ENCODE measurements at regions not wholly inside any gene's neighbourhood (a gene's known extent, or its start where the extent isn't known, plus 50 kb on each side); places are given as distances from the start of the nearest gene placed in this dataset.

DNA sequence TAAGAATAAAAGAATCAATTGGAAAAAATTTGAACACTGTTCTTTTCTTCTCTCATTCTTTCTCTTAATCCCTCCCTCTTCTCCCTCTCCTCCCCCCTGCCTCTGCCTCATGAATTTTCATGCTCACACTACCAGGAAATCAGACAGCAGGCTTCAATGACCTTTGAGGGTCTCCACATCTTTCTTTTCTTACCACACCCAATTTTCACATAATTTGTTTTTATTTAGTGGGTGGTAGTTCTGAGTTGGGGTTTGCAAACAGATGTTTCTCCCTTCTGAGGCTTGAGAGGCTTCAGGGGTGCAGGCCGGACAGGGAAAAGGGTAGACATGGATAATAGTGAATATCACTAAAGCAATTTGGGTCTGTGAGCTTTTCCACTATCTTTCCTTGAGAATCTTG lies 95.5 kb downstream of the SPATA19 start:
- Histone ChIP-seq H3K9me3 (ENCODE audit: control insufficient read depth, low read length) (no peaks in the 10 kb centered on the region), H3K27ac (ENCODE audit: low read depth in 1 of 2, low read length in 2 of 2) (no peak overlapping the region), H3K4me3 (ENCODE audit: low read length in 2 of 2) (no peak overlapping the region), H3K27me3 (ENCODE audit: control insufficient read depth in 1 of 2, insufficient read depth in 2 of 2, low read length in 1 of 2) (no peaks in the 10 kb centered on the region), H3K36me3 (ENCODE audit: control insufficient read depth in 1 of 2, insufficient read depth in 2 of 2, low read length in 1 of 2) (no peaks in the 10 kb centered on the region), H3K4me1 (ENCODE audit: control insufficient read depth in 1 of 2, insufficient read depth in 2 of 2, low read length in 2 of 2) (no peaks in the 10 kb centered on the region)
- 78 to 81% methylated on average over 1 of the region's 1 CpG for WGBS, 2 donors
- DNase-seq (no peak), ATAC-seq (ENCODE audit: low FRiP score) (no peak)
- intact Hi-C loops (cut with DNase I), result no loop called here

DNA sequence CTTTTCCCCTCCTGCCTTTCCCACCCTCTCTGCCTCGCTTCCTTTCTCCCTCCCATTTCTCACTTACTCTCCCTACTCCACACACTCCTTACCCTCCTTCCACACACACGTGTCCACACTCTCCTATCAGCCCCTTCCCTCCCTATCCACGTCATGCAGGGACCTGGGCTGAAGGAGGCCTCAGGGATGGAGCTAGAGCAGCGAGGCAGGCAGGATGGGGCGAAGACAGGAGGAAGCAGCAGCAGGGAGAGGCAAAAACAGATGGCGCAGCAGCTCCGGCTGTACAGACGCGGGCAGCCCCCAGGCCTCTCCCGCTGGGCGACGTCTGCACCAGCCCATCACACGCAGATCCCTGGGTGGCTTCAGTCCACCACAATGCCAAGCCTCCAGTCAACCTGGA lies 97.9 kb downstream of the SPATA19 start:
- 78 to 81% methylated on average over 13 of the region's 13 CpGs for WGBS, 2 donors
- DNase-seq, result no peak
- ATAC-seq (ENCODE audit: low FRiP score), result no peak
- intact Hi-C loops (cut with DNase I), result no loop called here
- H3K4me3 ChIP-seq (ENCODE audit: low read length in 2 of 2), result no peak overlapping the region
- H3K9me3 ChIP-seq (ENCODE audit: control insufficient read depth, low read length), result no peaks in the 10 kb centered on the region
- no peaks in the 10 kb centered on the region for H3K4me1 ChIP-seq (ENCODE audit: control insufficient read depth in 1 of 2, insufficient read depth in 2 of 2, low read length in 2 of 2)
- no peaks in the 10 kb centered on the region for H3K36me3 ChIP-seq (ENCODE audit: control insufficient read depth in 1 of 2, insufficient read depth in 2 of 2, low read length in 1 of 2)
- H3K27me3 ChIP-seq (ENCODE audit: control insufficient read depth in 1 of 2, insufficient read depth in 2 of 2, low read length in 1 of 2), result no peaks in the 10 kb centered on the region
- no peak overlapping the region for H3K27ac ChIP-seq (ENCODE audit: low read depth in 1 of 2, low read length in 2 of 2)

DNA sequence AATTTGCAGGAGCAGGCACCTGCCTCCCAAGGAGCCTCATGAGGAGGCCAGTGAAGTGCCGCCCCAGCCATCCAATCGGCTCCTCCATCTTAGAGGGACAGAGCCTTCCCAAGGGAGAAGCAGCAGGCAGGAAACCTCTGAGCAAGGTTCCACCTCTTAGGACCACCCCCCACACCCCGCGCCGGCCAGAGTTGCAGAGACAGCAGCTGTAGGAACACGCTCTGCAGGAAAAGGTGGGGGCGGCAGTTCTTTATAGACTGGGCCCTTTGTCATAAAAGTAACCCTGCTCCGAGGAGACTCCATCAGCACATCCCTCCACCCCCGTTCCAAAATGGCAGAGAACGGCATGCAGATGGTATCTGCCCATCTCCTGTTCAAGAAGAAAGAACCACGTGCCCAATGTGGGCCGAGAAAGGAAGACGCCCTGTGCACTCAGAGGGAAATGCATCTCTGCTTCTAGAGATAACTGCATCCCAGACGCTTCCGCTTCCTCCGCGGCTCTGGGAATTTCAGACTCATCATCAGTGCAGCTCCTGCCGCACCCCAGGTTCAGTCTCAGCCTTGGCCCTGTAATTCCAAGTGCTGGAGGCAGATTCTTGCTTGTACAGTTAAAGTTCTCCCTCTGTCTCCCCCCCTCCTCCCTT lies 98.5 kb downstream of the SPATA19 start:
- DNase-seq (no peak), ATAC-seq (ENCODE audit: low FRiP score) (no peak)
- no peaks in the 10 kb centered on the region for H3K27me3 ChIP-seq (ENCODE audit: control insufficient read depth in 1 of 2, insufficient read depth in 2 of 2, low read length in 1 of 2)
- H3K36me3 ChIP-seq (ENCODE audit: control insufficient read depth in 1 of 2, insufficient read depth in 2 of 2, low read length in 1 of 2), result no peaks in the 10 kb centered on the region
- no peaks in the 10 kb centered on the region for H3K4me1 ChIP-seq (ENCODE audit: control insufficient read depth in 1 of 2, insufficient read depth in 2 of 2, low read length in 2 of 2)
- intact Hi-C loops (cut with DNase I), result no loop called here
- H3K27ac ChIP-seq (ENCODE audit: low read depth in 1 of 2, low read length in 2 of 2), result no peak overlapping the region
- H3K9me3 ChIP-seq (ENCODE audit: control insufficient read depth, low read length), result no peaks in the 10 kb centered on the region
- WGBS, 2 donors, result 75 to 77% methylated on average over 18 of the region's 18 CpGs
- no peak overlapping the region for H3K4me3 ChIP-seq (ENCODE audit: low read length in 2 of 2)

DNA sequence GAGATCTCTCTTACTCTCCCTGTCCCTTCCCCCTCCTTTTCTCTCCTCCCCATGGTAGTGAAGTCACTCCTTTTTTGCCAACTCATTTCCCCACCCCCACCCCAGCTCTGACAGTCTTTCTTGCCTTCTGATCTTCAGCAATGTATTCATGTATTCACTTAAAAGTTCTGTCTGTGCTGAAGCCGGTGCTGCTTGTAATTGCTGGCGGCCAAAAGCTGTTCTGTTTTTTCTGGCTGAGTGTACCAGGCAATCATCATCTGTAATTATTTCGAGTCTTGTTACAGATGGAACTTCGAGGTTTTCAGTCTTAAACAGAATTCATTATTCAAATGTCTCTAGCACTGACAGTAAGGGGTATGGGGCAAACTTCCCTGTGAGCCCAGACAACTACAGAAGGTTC lies 99.5 kb downstream of the SPATA19 start:
- no peaks in the 10 kb centered on the region for H3K4me1 ChIP-seq (ENCODE audit: control insufficient read depth in 1 of 2, insufficient read depth in 2 of 2, low read length in 2 of 2)
- no peaks in the 10 kb centered on the region for H3K36me3 ChIP-seq (ENCODE audit: control insufficient read depth in 1 of 2, insufficient read depth in 2 of 2, low read length in 1 of 2)
- intact Hi-C loops (cut with DNase I), result no loop called here
- ATAC-seq (ENCODE audit: low FRiP score), result no peak
- H3K27ac ChIP-seq (ENCODE audit: low read depth in 1 of 2, low read length in 2 of 2), result no peak overlapping the region
- H3K4me3 ChIP-seq (ENCODE audit: low read length in 2 of 2), result no peak overlapping the region
- 10 to 11% methylated on average over 4 of the region's 4 CpGs for WGBS, 2 donors
- no peaks in the 10 kb centered on the region for H3K27me3 ChIP-seq (ENCODE audit: control insufficient read depth in 1 of 2, insufficient read depth in 2 of 2, low read length in 1 of 2)
- H3K9me3 ChIP-seq (ENCODE audit: control insufficient read depth, low read length), result no peaks in the 10 kb centered on the region
- DNase-seq, result no peak

GRCh38 chr11:133742353-133742752 lies 103.0 kb downstream of the SPATA19 start:
- 81 to 83% methylated on average over 3 of the region's 3 CpGs for WGBS, 2 donors

GRCh38 chr11:133740963-133741362 lies 104.3 kb downstream of the SPATA19 start:
- intact Hi-C loops (cut with DNase I), result no loop called here
- 74% methylated on average over 12 of the region's 12 CpGs for WGBS, 2 donors
- no peaks in the 10 kb centered on the region for H3K27me3 ChIP-seq (ENCODE audit: control insufficient read depth in 1 of 2, insufficient read depth in 2 of 2, low read length in 1 of 2)

More at GRCh38 chr11:133742353-133742752, 103.0 kb downstream of the SPATA19 start:
- H3K4me3 ChIP-seq (ENCODE audit: low read length in 2 of 2), result no peak overlapping the region
- H3K36me3 ChIP-seq (ENCODE audit: control insufficient read depth in 1 of 2, insufficient read depth in 2 of 2, low read length in 1 of 2), result no peaks in the 10 kb centered on the region
- no peaks in the 10 kb centered on the region for H3K27me3 ChIP-seq (ENCODE audit: control insufficient read depth in 1 of 2, insufficient read depth in 2 of 2, low read length in 1 of 2)
- no peak for ATAC-seq (ENCODE audit: low FRiP score)
- no peaks in the 10 kb centered on the region for H3K4me1 ChIP-seq (ENCODE audit: control insufficient read depth in 1 of 2, insufficient read depth in 2 of 2, low read length in 2 of 2)
- H3K27ac ChIP-seq (ENCODE audit: low read depth in 1 of 2, low read length in 2 of 2), result no peak overlapping the region
- intact Hi-C loops (cut with DNase I), result no loop called here
- DNase-seq, result no peak
- no peaks in the 10 kb centered on the region for H3K9me3 ChIP-seq (ENCODE audit: control insufficient read depth, low read length)

GRCh38 chr11:133739481-133739880 lies 105.8 kb downstream of the SPATA19 start:
- Histone ChIP-seq H3K9me3 (ENCODE audit: control insufficient read depth, low read length) (peaks cover 3% of the 10 kb centered on the region), H3K4me3 (ENCODE audit: low read length in 2 of 2) (no peak overlapping the region), H3K27ac (ENCODE audit: low read depth in 1 of 2, low read length in 2 of 2) (no peak overlapping the region), H3K27me3 (ENCODE audit: control insufficient read depth in 1 of 2, insufficient read depth in 2 of 2, low read length in 1 of 2) (no peaks in the 10 kb centered on the region), H3K36me3 (ENCODE audit: control insufficient read depth in 1 of 2, insufficient read depth in 2 of 2, low read length in 1 of 2) (no peaks in the 10 kb centered on the region), H3K4me1 (ENCODE audit: control insufficient read depth in 1 of 2, insufficient read depth in 2 of 2, low read length in 2 of 2) (no peaks in the 10 kb centered on the region)
- DNase-seq (no peak), ATAC-seq (ENCODE audit: low FRiP score) (no peak)
- intact Hi-C loops (cut with DNase I), result no loop called here

More at GRCh38 chr11:133740963-133741362, 104.3 kb downstream of the SPATA19 start:
- H3K4me3 ChIP-seq (ENCODE audit: low read length in 2 of 2), result no peak overlapping the region
- no peaks in the 10 kb centered on the region for H3K4me1 ChIP-seq (ENCODE audit: control insufficient read depth in 1 of 2, insufficient read depth in 2 of 2, low read length in 2 of 2)
- no peak overlapping the region for H3K27ac ChIP-seq (ENCODE audit: low read depth in 1 of 2, low read length in 2 of 2)
- ATAC-seq (ENCODE audit: low FRiP score) (no peak), DNase-seq (no peak)
- H3K9me3 ChIP-seq (ENCODE audit: control insufficient read depth, low read length), result no peaks in the 10 kb centered on the region
- no peaks in the 10 kb centered on the region for H3K36me3 ChIP-seq (ENCODE audit: control insufficient read depth in 1 of 2, insufficient read depth in 2 of 2, low read length in 1 of 2)

GRCh38 chr11:133738624-133739023 lies 106.7 kb downstream of the SPATA19 start:
- ATAC-seq (ENCODE audit: low FRiP score) (no peak), DNase-seq (no peak)
- WGBS, 2 donors, result 78 to 88% methylated on average over 1 of the region's 1 CpG
- H3K4me3 ChIP-seq (ENCODE audit: low read length in 2 of 2), result no peak overlapping the region
- H3K9me3 ChIP-seq (ENCODE audit: control insufficient read depth, low read length), result peaks cover 4% of the 10 kb centered on the region
- no peaks in the 10 kb centered on the region for H3K36me3 ChIP-seq (ENCODE audit: control insufficient read depth in 1 of 2, insufficient read depth in 2 of 2, low read length in 1 of 2)
- H3K27me3 ChIP-seq (ENCODE audit: control insufficient read depth in 1 of 2, insufficient read depth in 2 of 2, low read length in 1 of 2), result no peaks in the 10 kb centered on the region
- H3K27ac ChIP-seq (ENCODE audit: low read depth in 1 of 2, low read length in 2 of 2), result no peak overlapping the region
- no peaks in the 10 kb centered on the region for H3K4me1 ChIP-seq (ENCODE audit: control insufficient read depth in 1 of 2, insufficient read depth in 2 of 2, low read length in 2 of 2)
- intact Hi-C loops (cut with DNase I), result no loop called here

- WGBS, 2 donors, result 78 to 82% methylated on average over 6 of the region's 6 CpGs
- intact Hi-C loops (cut with DNase I), result no loop called here
Observed at GRCh38 chr11:133733631-133734030, 111.7 kb downstream of the SPATA19 start.

More at GRCh38 chr11:133733631-133734030, 111.7 kb downstream of the SPATA19 start:
- ATAC-seq (ENCODE audit: low FRiP score), result no peak
- peaks cover 4% of the 10 kb centered on the region for H3K9me3 ChIP-seq (ENCODE audit: control insufficient read depth, low read length)
- no peak overlapping the region for H3K4me3 ChIP-seq (ENCODE audit: low read length in 2 of 2)
- H3K4me1 ChIP-seq (ENCODE audit: control insufficient read depth in 1 of 2, insufficient read depth in 2 of 2, low read length in 2 of 2), result no peaks in the 10 kb centered on the region
- no peaks in the 10 kb centered on the region for H3K27me3 ChIP-seq (ENCODE audit: control insufficient read depth in 1 of 2, insufficient read depth in 2 of 2, low read length in 1 of 2)
- no peak overlapping the region for H3K27ac ChIP-seq (ENCODE audit: low read depth in 1 of 2, low read length in 2 of 2)
- DNase-seq, result no peak
- no peaks in the 10 kb centered on the region for H3K36me3 ChIP-seq (ENCODE audit: control insufficient read depth in 1 of 2, insufficient read depth in 2 of 2, low read length in 1 of 2)
